HS-5 (cell line): ENCODE measurements at regions not wholly inside any gene's neighbourhood (a gene's known extent, or its start where the extent isn't known, plus 50 kb on each side); places are given as distances from the start of the nearest gene placed in this dataset.
"Not testable (repeated sequence)": the region's sequence is repeated elsewhere in the genome, so short reads cannot be mapped to it uniquely, and the experiment has no call there.

Experiments
- DNase-seq: peaks from one replicate; pipeline ENCODE4 v3.0.0-alpha.2; 2012; ENCODE audit warnings: low read depth

GRCh38 chr2:8505311-8505920 is 176.4 kb upstream of the ID2 start:
- no peak for DNase-seq

GRCh38 chr2:8506746-8507145 is 175.1 kb upstream of the ID2 start:
- DNase-seq: no peak

- no peak for DNase-seq
Observed at GRCh38 chr2:8508766-8509165, 173.1 kb upstream of the ID2 start.

- no peak for DNase-seq
Observed at GRCh38 chr2:8509621-8510020, 172.2 kb upstream of the ID2 start.

- not testable (repeated sequence) for DNase-seq
Observed at GRCh38 chr2:8510055-8510454, 171.8 kb upstream of the ID2 start.

GRCh38 chr2:8510519-8510918 is 171.3 kb upstream of the ID2 start:
- DNase-seq: no peak

GRCh38 chr2:8511868-8512612 is 169.8 kb upstream of the ID2 start:
- peak; percentile 19 for DNase-seq

GRCh38 chr2:8513601-8514273 is 168.1 kb upstream of the ID2 start:
- no peak for DNase-seq

- DNase-seq: no peak
Observed at GRCh38 chr2:8514274-8514662, 167.6 kb upstream of the ID2 start.

GRCh38 chr2:8514796-8515758 is 166.8 kb upstream of the ID2 start:
- no peak for DNase-seq

GRCh38 chr2:8515864-8516533 is 165.9 kb upstream of the ID2 start:
- DNase-seq: no peak

- DNase-seq: no peak
Observed at GRCh38 chr2:8517850-8518498, 163.9 kb upstream of the ID2 start.

- no peak for DNase-seq
Observed at GRCh38 chr2:8518979-8519668, 162.7 kb upstream of the ID2 start.

- DNase-seq: no peak
Observed at GRCh38 chr2:8520791-8521344, 161.0 kb upstream of the ID2 start.

- no peak for DNase-seq
Observed at GRCh38 chr2:8522687-8523086, 159.2 kb upstream of the ID2 start.

- no peak for DNase-seq
Observed at GRCh38 chr2:8524388-8524787, 157.5 kb upstream of the ID2 start.

GRCh38 chr2:8524823-8525222 is 157.0 kb upstream of the ID2 start:
- DNase-seq: no peak

GRCh38 chr2:8525236-8525581 is 156.6 kb upstream of the ID2 start:
- no peak for DNase-seq

- no peak for DNase-seq
Observed at GRCh38 chr2:8525582-8526402, 156.1 kb upstream of the ID2 start.

- DNase-seq: no peak
Observed at GRCh38 chr2:8526403-8526696, 155.5 kb upstream of the ID2 start.
